ENCODE measurements at regions not wholly inside any gene's neighbourhood (a gene's known extent, or its start where the extent isn't known, plus 50 kb on each side); places are given as distances from the start of the nearest gene placed in this dataset.

DNA sequence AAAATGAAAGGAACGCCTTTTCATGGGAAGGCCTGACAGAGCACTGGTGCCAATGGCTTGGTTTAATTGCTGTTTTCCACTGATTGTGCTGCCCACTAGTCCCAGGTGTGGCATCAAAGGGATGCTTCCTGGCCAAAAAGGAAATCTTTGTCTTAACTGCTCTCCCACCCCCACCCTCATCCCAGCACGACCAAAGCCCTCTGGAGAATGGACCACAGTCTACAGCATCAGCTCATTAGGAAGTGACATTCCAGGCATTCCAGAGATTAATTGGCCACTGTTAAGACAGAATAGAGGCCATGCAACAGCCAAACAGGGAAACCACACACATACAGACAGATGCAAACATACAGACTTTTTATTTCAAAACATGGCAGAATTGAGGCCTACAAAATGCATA lies 143.2 kb downstream of the LHFPL1 start:
- TF ChIP-seq POLR2AphosphoS5 (IDR thresholded peaks at IDR 0.05; ENCODE audit: low read depth, low read length) (no peak), POLR2A (IDR thresholded peaks at IDR 0.05; ENCODE audit: low read depth, low read length) (no peak), TAF1 (IDR thresholded peaks at IDR 0.05; ENCODE audit: low read depth, low read length) (no peak), POU2F2 (IDR thresholded peaks at IDR 0.05; ENCODE audit: low read depth, low read length) (no peak), SPI1 (IDR thresholded peaks at IDR 0.05; ENCODE audit: low read depth, low read length) (no peak), PAX5 (IDR thresholded peaks at IDR 0.05; ENCODE audit: insufficient read depth, low read length, severe bottlenecking) (no peak)

Data from GM12891 (cell line).